HepG2 (cell line): ENCODE measurements at regions not wholly inside any gene's neighbourhood (a gene's known extent, or its start where the extent isn't known, plus 50 kb on each side); places are given as distances from the start of the nearest gene placed in this dataset.

Source experiments
- ATAC-seq: fragments of 200-7000 bp; cut with Tn5 transposase; 3 replicates; pipeline ENCODE4 v1.9.1; 2020; ENCODE audit warnings: mild to moderate bottlenecking, moderate library complexity
- BruUV-seq: library from RNA; stranded (reverse); fragments of 400-500 nt; replicated peaks from 2 replicates; lab custom pipeline; 2021; lab: Mats Ljungman, UMichigan
- CTCF ChIA-PET: fragments of 300-600 bp; formaldehyde crosslinking; extraction: SDS; loops from one replicate; lab custom pipeline; 2021; ENCODE audit warnings: low total read pairs, inconsistent platforms, low intra/inter-chr PET ratio; lab: Yijun Ruan, JAX
- POLR2A ChIA-PET: fragments of 350-600 bp; sonication (Branson Sonifier 250); formaldehyde crosslinking; loops from one replicate; lab custom pipeline; 2020; ENCODE audit warnings: antibody characterized with exemption, inconsistent platforms; lab: Yijun Ruan, JAX
- DNase-seq: peaks from one replicate; pipeline ENCODE4 v3.0.0-alpha.2; 2015; ENCODE audit warnings: low spot score
- FAIRE-seq: peaks from 3 replicates; lab custom pipeline; 2011; peaks lifted over from hg19 to GRCh38; lab: Jason Lieb, UNC
- H2AFZ ChIP-seq: one replicate; pipeline ENCODE4 v1.6.1; 2011; ENCODE audit warnings: low read length, inconsistent platforms
- H3K27ac ChIP-seq: fragments of 300-600 bp; 3 replicates; pipeline ENCODE4 v1.8.0; 2011; ENCODE audit warnings: mixed run types, mild to moderate bottlenecking, mixed read lengths, low read length, inconsistent platforms; ENCODE audit not compliant: insufficient read depth; ENCODE audit errors: extremely low read length
- H3K27me3 ChIP-seq, 2 experiments: fragments of 200-600 bp in 1 of 2; 2 replicates in 1 of 2; 3 replicates in 1 of 2; pipeline versions ENCODE4 v1.6.0 to v1.8.0; 2011; ENCODE audit warnings: low read length in 2 of 2, mild to moderate bottlenecking in 2 of 2, moderate library complexity in 2 of 2, inconsistent platforms in 1 of 2; ENCODE audit not compliant: insufficient read depth in 2 of 2, control insufficient read depth in 1 of 2
- H3K36me3 ChIP-seq, 2 experiments: fragments of 200-600 bp in 1 of 2; replicated peaks in 1 of 2; 2 replicates in 1 of 2; 3 replicates in 1 of 2; pipeline versions ENCODE4 v1.5.1 to v1.8.0; 2011; ENCODE audit warnings: low read length in 2 of 2, inconsistent platforms in 1 of 2; ENCODE audit not compliant: insufficient read depth in 2 of 2, control insufficient read depth in 1 of 2
- H3K4me1 ChIP-seq: 2 replicates; pipeline ENCODE4 v1.5.1; 2012; ENCODE audit warnings: low read length, inconsistent platforms; ENCODE audit not compliant: insufficient read depth
- H3K4me2 ChIP-seq: 2 replicates; pipeline ENCODE4 v1.6.0; 2011; ENCODE audit warnings: low read depth, low read length, inconsistent platforms
- H3K4me3 ChIP-seq, 3 experiments: fragments of 200-600 bp in 1 of 3; sonication (generic), shearing (Covaris generic) in 1 of 3; replicated peaks in 1 of 3; 2 replicates each; pipeline ENCODE4 v1.5.1; 2011 to 2016; ENCODE audit warnings: low read length in 3 of 3, inconsistent platforms in 2 of 3, low read depth in 2 of 3, mild to moderate bottlenecking in 2 of 3, control low read depth in 1 of 3, mixed read lengths in 1 of 3; ENCODE audit not compliant: insufficient read depth in 1 of 3
- H3K79me2 ChIP-seq: one replicate; pipeline ENCODE4 v1.6.1; 2011; ENCODE audit warnings: low read length, inconsistent platforms; ENCODE audit not compliant: insufficient read depth
- H3K9ac ChIP-seq: 2 replicates; pipeline ENCODE4 v1.6.0; 2011; ENCODE audit warnings: mild to moderate bottlenecking, low read depth, low read length, inconsistent platforms; ENCODE audit not compliant: insufficient read depth
- H3K9me3 ChIP-seq: 2 replicates; pipeline ENCODE4 v1.5.1; 2012; ENCODE audit warnings: mild to moderate bottlenecking, low read length
- H4K20me1 ChIP-seq: 2 replicates; pipeline ENCODE4 v1.6.0; 2011; ENCODE audit warnings: inconsistent platforms, mild to moderate bottlenecking, low read length, moderate library complexity; ENCODE audit not compliant: insufficient read depth
- ATAD3A ChIP-seq: sonication (generic); formaldehyde crosslinking; IDR thresholded peaks from 2 replicates; pipeline ENCODE4 v1.4.0; 2020; ENCODE audit warnings: missing genetic modification reagents
- CTCF ChIP-seq: sonication (generic); formaldehyde crosslinking; IDR thresholded peaks from 2 replicates; pipeline ENCODE4 v1.5.0; 2020; ENCODE audit warnings: mild to moderate bottlenecking, missing genetic modification reagents, moderate library complexity
- STAG1 ChIP-seq: sonication (generic); formaldehyde crosslinking; IDR thresholded peaks from 2 replicates; pipeline ENCODE4 v1.4.0; 2020; ENCODE audit warnings: missing genetic modification reagents
- WGBS: methylation state at CpG from one replicate; pipeline ENCODE4 v1.1.6; 2017; ENCODE audit warnings: low lambda C conversion rate; 5-methylcytosine and 5-hydroxymethylcytosine counted together
- in situ Hi-C: cut with HindIII; loops from 2 replicates; pipeline ENCODE4 v1.10.0; 2017; ENCODE audit warnings: low pct_unique_long_range_greater_than_20kb; ENCODE audit not compliant: extremely low pct_ligation_motif_present
- intact Hi-C: fragments of 100-400 bp; cut with micrococcal nuclease; formaldehyde crosslinking; loops from one replicate; pipeline ENCODE4 v1.10.0; 2022; ENCODE audit not compliant: unreplicated experiment
- TF ChIP-seq, protein P1 (sequence below): sonication (generic); formaldehyde crosslinking; IDR thresholded peaks from 2 replicates; pipeline ENCODE4 v1.5.1; 2020; ENCODE audit warnings: mild to moderate bottlenecking, missing genetic modification reagents, moderate library complexity

DNA sequence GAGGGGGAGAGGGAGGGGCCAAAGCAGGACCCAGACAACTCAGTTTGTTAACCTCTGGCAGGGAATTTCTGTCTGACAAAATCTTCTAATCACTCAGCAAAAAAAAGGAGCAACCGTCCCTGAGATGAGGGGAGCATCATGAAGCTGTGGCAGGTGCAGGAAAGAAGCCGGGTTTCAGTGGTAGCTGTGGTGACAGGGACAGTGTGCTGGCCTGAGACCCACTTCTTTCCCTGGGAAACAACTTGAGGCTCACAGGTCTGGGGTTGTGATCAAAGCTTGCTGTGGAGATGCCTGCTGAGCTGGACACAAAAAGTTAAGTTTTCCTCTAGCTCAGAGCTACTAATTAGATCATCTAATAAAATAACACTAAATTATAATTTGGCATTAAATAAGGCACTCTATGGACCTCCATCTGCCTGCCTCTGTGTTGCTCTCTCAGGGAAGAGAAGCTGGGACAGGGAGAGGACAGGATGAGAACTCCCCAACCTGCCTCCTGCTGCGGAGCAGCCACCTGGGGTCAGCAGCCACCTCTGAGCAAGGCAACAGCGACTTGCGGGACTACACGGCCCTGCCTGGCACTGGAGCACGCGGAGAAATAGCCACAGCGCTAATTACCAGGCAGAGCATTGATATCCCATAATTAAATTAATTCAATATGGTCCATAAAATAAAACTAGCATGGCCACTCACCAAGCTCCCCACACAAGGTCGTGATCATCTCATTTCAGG lies 104.6 kb upstream of the TEX51 start:
- intact Hi-C loops, result no loop called here

More for the DNA sequence above, 104.6 kb upstream of the TEX51 start:
- ATAC-seq (peak; percentile 83), FAIRE-seq (no peak), DNase-seq (no peak)
- Histone ChIP-seq H3K4me3 (no peak overlapping the region), H2AFZ (no peak overlapping the region), H3K4me2 (no peak overlapping the region), H3K9ac (no peak overlapping the region), H3K27ac (no peak overlapping the region), H3K9me3 (no peaks in the 10 kb centered on the region), H3K79me2 (no peaks in the 10 kb centered on the region), H4K20me1 (no peaks in the 10 kb centered on the region)
- in situ Hi-C loops, result loop anchor here (10.0 to 25.0 kb wide), 2 partner anchors 251 to 1982 kb away; no protein-coding TSS in a partner anchor
- CTCF ChIA-PET, result no interaction called here
- POLR2A ChIA-PET, result no interaction called here
- BruUV-seq, result no TSS peak
- TF ChIP-seq, protein P1, sequence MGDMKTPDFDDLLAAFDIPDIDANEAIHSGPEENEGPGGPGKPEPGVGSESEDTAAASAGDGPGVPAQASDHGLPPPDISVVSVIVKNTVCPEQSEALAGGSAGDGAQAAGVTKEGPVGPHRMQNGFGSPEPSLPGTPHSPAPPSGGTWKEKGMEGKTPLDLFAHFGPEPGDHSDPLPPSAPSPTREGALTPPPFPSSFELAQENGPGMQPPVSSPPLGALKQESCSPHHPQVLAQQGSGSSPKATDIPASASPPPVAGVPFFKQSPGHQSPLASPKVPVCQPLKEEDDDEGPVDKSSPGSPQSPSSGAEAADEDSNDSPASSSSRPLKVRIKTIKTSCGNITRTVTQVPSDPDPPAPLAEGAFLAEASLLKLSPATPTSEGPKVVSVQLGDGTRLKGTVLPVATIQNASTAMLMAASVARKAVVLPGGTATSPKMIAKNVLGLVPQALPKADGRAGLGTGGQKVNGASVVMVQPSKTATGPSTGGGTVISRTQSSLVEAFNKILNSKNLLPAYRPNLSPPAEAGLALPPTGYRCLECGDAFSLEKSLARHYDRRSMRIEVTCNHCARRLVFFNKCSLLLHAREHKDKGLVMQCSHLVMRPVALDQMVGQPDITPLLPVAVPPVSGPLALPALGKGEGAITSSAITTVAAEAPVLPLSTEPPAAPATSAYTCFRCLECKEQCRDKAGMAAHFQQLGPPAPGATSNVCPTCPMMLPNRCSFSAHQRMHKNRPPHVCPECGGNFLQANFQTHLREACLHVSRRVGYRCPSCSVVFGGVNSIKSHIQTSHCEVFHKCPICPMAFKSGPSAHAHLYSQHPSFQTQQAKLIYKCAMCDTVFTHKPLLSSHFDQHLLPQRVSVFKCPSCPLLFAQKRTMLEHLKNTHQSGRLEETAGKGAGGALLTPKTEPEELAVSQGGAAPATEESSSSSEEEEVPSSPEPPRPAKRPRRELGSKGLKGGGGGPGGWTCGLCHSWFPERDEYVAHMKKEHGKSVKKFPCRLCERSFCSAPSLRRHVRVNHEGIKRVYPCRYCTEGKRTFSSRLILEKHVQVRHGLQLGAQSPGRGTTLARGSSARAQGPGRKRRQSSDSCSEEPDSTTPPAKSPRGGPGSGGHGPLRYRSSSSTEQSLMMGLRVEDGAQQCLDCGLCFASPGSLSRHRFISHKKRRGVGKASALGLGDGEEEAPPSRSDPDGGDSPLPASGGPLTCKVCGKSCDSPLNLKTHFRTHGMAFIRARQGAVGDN (CRISPR knock-in tag), result 0 out of 2 replicates have a peak, but pooled peaks have one; percentile 9
- TF ChIP-seq CTCF (CRISPR knock-in tag) (peak; percentile 63), STAG1 (CRISPR knock-in tag) (peak; percentile 60), ATAD3A (CRISPR knock-in tag) (no peak)
- TF ChIP-seq, all 625 proteins: peak for 3
- Histone ChIP-seq H3K27me3 (peaks cover 1 to 59% of the 10 kb centered on the region in 2 experiments; a peak in 4 of 5 replicates), H3K36me3 (no peaks in the 10 kb centered on the region), H3K4me1 (no peaks in the 10 kb centered on the region)
- 2% methylated on average over 7 of the region's 10 CpGs for WGBS
